Stimulated activated CD8-positive, alpha-beta memory T cell treated with anti-CD3 and anti-CD28 coated beads, Interleukin-15, amount 100 ng/mL, for 48 hours (primary cell): ENCODE measurements at regions not wholly inside any gene's neighbourhood (a gene's known extent, or its start where the extent isn't known, plus 50 kb on each side); places are given as distances from the start of the nearest gene placed in this dataset.

Experiments used
- DNase-seq, 2 donors: peaks; one replicate each; pipeline ENCODE4 v3.0.0-alpha.2; 2020; ENCODE audit warnings: low read depth in 2 of 2

DNA sequence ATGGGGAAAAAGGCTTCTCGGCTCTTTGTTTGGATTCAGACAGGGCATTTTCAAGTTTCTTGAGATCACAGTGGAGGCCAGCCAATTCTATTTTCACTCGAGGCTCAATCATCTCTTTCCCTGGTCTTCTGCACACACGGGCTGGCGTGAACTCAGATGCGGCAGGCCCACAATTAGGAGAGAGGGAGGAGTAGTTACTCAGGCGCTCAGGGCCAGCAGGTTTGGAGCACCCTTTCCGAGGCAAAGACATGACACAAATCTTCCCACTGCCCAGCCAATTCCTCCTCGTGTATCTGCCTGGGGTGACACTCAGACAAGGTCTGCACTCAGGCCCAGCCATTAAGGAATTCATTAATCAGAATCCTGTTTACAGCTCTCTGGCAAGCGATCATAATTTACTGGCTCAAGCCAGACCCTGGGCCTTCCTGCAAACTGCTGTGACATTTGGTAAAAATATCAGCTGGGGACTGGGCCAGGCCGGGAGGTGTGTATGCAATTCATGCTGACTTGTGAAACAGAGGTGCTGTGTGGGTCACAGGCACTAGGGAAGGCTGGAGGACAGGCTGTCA, 68.1 kb upstream of the TLE3 start:
- no peak for DNase-seq

DNA sequence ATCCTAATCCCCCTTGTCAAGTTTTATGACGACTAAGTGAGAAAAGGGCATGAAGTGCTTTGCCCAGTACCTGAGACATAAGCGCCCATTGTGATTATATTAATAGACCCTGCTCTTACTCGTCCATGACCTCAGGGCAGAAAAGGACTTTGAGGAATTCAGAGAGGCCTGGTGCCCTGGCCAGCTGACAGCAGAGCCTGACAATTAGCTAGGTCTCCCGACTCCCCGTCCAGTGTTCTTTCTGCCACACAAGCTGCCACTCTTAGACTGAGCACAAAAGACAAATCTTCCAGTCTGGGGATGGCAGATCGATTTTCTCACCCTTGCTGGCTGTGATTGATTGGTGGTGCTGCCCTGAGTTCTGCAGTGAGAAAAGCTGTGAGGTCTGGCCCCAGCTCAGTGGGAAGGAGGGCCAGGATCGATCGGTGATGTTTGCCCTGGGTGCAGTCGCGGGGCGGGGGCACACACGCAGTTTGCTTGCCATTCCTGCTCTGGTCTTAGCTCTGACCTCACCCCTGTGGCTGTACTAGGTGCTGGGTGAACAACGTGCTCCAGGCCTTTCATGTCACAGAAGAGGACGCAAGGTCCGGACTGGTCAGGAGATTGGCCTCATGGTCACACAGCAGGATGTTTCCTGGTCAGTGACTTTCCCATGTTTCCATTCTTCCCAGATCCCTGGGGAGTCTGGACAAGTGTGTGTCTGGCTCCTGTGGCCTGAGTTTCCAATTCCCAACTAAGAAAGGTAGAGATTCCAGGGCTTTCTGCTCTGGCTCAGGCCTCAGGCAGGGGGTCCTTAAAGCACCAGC, 67.4 kb upstream of the TLE3 start:
- no peak for DNase-seq

DNA sequence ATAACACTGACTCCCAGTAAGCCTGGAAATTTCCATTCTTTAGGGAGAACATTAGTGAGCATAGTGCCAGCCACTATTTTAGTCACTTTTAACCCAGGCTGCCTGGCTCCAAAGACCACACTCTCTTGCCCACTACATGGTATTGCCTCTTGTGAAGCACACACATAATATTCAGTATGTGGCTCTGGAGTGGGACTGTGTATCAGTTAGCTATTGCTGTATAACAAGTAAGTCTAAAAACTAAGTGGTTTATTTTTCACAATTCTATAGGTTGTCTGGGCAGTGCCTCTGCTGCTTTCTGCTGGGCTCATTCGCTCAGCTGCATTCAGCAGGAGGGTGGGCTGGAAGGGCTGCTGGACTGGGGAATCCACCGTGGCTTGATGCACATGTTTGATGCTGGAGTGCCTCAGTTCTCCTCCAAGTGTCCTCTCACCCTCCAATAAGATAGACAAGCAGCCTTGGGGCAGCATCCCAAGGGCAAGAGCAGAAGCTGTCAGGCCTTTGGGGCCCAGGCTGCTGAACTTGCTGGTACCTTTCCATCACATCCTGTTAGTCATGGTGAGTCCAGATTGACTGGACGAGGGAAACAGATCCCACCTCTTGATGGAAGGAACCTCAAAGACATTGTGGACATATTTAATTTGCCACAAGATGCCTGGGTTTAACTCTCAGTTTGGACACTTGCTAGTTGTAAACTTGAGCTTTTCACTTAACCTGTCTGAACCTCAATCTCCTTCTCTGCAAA, 66.6 kb upstream of the TLE3 start:
- no peak for DNase-seq

DNA sequence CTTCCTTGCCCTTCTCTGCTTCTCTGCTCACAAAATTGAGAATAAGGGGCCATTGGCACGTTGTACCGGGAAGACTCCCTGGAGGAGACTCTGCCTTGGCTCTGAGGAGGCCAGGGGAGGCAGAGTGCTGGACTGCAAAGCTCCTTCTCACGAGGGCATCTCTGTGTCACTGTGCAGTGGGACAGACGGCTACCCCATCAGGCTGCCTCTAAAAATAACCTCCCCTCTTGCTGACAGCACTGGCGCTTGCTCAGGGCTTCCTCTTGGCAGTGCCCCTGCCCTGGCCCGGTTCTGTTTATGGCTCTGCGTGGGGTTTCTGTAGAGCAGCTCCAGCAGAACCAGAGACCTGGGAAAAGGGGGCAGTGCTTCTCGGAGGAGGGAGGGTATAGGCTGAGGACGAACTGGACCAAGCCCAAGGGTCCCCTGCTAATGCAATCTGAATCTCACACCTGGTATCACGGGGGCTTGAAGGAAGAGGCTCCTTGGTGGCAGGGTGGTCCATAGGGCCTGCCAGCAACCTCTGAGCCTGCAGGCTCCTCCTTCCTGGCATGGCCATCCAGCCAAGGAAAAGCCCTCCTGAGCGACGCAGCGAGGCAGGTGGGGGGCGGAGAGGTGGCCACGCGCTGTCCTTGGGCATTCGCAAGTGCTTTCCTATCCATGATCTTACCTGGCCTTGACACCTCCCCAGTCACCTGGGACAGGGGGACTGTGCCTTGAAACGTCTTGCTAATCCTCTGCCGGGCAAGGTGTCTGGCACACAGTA, 63.3 kb upstream of the TLE3 start:
- DNase-seq = no peak

DNA sequence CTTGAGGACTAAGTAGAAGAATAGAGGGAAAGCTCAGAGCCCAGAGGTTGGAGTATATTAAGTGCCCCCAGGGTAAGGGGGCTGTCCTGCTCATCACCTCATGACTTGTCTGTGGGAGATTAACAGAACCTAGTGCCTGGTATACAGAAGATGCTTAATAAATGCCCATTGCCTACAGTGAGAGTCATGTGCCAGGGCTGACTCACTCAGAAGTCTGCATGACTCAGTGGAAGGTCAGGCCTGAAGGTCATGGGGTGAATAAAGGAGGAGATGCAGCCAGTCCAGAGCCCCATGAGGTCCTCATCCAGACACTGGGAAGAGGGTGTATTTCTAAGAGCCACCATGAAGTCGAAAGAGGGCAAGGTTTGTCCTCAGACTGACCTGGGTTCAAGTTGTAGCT, 62.5 kb upstream of the TLE3 start:
- DNase-seq = no peak

DNA sequence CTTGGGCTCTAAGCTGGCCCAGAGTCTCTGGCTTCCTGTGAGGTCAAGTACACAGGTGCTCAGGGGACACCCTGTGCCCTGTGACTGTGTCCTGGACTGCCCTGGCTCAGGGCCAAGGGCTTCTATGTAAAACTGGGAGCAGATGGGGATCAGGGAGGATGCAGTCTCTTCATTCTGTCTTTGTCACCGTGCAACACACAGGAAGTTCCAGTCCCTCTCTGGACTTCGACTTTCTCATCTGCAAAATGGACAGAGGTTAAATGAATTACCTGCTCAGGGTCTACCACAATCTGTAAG, 61.9 kb upstream of the TLE3 start:
- DNase-seq = no peak

DNA sequence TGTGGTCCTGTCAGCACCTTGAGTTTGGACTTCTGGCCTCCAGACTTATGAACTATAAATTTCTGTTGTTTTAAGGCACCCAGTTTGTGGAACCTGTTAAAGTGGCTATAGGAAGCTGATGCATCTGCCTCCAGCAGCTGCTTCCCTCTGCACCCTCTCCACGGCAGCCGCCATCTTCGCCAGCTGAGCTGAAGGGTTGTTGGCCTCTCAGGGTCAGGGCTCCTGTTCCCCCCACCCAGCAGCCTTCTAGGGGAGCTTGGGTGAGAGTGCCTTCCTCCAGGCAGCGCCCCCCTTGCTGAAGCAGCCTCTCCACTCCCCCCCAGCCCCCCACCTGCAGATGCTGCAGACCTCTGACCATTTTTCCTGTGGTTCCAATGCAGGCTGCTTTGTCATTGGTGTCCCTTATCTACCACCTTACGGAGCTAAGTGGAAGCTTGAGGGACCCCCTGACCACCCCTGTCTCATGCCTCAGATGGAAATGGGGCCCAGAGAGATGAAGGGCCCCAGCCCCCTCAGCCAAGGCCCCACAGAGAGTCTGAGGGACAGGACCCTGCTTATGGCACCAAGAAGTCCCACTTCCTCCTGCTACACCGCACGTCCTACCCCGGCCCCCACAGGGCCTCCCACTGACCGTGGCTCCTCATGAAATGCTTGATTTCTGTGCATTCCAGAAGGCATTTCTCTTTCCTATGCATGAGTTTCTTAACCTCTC, 61.4 kb upstream of the TLE3 start:
- no peak for DNase-seq

DNA sequence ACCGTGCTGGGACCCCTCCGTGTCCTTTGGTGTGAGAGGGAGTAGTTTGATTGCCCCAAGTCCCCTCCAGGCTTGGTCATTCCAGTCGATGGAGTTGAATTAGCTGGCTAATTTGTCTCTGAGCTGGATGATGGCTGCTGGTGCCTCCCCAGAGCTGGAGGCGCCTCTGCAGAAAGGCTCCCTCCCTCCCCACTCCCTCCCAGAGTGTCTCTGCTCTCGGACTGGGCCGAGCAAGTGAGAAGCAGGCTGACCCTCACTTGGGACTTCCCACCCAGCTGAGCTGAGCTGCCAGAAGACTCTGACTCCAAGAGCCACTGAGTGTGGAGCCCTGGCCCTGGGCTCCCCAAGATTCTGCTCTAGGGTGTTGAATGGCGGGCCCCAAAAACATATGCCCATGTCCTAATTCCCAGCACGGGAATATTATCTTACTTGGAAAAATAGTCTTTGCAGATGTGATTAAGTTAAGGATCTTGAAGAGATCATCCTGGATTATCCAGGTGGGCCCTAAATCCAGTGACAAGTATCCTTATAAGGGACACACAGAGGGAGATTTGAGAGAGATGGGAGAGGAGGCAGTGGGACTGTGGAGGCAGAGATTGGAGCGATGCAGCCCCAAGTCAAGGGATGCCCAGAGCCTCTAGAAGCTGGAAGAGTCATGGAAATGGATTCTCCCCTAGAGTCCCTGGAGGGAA, 60.7 kb upstream of the TLE3 start:
- no peak for DNase-seq

DNA sequence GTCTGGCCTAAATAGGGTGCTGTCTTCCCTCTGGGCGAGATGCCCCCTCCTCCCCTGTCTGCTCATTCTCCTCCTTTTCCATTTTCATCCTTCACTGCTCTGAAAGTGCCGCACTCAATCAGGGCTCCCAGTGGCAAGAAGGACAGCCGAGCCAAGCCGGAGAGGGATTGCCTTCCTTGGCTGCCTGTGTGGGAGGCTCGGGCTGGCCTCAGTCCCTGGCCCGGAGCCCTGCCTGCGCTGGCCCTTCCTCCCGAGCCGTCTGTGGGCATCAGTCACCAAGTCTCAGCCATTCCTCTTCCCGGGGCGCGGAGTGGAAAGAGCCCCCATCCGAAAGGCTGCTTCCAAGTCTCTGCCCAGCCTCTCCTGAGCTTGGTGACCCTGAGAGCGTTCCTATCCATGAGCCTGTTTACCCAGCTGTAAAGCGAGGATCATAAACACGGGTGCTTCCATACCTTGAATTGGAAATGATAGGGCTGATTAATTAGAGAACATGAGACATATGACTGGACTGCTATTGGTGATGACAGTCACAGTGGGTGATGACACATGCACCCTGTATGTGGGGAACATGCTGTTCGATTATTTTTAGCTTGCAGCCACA, 59.1 kb upstream of the TLE3 start:
- DNase-seq = no peak

DNA sequence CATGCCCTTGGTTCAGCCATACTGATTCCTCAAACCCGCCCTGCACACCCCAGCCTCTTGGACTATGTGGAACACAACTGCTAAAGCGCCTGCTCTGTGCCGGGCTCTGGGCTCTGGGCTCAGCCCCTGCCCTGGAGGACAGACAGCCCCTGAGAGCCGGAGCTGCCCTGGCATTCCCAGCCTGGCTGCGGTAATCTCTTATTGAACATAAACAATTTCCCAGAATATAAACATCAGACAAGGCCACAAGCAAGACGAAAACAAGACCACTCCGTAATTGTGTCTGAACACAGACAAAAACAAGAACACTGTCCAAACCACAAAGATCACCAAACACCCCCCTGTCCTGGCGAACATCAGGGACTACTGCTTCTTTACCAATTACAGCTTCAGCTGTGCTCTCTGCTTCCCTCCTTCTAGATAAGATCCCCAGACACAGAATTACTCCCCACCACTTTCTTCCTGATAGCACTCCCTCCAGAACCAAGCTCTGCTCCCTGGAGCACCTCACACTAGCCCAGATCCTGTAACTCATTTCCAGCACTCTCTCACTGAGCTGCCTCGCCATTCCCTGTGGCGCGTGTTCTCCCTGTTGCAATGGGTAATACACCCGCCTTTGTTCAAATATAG, 57.1 kb upstream of the TLE3 start:
- no peak for DNase-seq

DNA sequence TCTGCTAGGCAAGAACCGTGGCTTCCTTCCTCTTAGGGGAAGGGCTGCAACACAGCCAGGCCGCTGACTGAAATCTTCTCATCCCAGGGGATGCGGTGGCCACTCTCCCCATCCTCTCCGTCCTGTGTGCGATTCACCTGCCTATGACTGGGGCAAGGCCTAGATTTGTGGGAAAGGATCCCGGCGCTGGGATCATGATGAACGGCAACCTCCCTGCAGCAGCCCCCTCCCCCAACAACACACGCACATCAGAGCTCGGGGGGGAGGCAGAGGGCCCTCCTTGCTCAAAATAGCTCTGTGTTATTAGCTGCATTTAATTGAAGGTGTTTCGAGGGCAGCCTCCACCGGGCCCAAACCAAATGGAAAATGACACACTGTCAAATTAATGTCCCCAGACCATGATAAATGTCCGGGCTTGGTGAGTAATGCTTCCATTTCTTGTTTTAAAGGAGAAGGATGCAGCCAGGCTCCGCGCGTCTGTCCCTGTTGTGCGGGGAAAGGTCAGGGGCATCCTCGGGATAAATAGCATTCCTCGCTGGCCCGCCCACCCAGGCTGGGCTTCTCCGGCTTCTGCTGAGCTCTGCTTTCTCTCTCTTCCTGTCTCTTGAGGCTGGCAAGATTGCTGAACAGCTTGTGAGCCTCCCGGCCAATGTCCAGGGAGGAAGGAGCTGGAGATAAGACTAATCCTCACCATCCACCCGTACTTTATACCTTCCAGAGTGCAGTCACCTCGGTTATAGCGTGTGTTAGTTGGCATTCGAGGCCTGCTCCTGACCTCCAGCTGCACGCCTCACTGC, 56.4 kb upstream of the TLE3 start:
- no peak for DNase-seq

DNA sequence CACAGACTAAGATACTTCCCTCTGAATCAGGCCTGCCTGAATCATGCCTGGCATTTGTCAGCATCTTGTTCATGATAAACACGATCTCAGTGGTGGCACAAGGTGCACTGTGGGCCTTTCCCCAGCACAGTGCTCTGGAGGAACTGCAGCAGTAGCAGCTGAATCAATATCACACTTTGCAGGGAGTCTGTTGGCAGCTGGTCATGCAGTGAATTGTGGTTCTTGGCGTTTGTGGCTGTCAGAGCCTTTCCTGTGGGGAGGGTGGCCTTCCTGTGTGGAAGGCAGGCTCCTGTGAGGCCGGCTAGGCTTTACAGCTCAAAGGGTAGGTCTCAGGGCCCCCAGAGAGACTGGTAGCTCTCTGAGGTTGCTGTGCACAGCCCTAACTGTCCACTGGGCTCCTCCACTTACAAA, 54.4 kb upstream of the TLE3 start:
- DNase-seq = no peak

DNA sequence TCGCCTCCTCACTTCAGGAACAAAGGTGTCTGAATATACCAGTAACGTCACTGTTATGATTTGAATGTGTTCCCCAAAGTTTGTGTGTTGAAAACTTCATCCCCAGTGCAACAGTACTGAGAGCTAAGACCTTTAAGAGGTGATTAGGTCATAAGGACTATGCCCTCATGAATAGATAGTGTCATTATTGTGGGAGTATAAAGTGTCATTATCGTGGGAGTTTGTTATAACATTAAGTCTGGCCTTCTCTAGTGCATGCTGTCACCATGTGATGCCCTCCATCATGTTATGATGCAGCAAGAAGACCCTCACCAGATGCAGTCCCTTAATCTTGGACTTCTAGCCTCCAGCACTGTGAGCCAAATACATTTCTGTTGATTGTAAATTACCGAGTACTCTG, 53.7 kb upstream of the TLE3 start:
- DNase-seq = no peak

DNA sequence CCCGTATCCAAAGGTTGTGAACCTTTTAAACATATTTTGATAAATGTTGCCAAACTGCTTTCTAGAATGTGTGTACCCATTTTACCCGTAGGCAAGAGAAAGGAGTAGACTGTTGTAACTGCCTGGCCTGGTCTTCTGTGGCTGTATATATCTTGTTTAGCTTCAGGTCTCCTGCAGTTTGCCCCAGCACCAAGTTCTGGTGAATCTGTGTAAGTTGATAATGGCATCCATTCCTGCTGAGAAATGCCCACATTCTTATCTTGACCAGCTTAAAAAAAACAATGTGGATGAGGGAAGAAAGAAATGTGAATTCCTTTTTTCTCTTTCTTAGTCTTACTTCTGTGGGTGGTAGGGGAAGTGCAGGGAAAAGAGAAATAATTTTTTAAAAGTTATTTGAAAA, 53.3 kb upstream of the TLE3 start:
- DNase-seq = no peak

DNA sequence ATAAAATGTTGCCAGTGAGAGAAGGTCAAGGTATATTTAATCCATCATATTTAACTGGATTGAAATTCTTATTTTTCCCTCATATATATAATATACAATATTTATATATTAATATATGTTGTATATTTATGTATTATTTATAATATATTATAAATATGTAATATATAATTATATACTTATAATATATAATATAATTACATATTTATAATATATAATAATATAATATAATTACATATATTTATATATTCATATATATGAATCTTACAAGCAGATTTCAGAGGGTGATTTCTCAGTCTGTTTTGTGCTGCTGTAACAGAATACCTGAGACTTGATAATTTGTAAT, 52.7 kb upstream of the TLE3 start:
- DNase-seq = no peak

DNA sequence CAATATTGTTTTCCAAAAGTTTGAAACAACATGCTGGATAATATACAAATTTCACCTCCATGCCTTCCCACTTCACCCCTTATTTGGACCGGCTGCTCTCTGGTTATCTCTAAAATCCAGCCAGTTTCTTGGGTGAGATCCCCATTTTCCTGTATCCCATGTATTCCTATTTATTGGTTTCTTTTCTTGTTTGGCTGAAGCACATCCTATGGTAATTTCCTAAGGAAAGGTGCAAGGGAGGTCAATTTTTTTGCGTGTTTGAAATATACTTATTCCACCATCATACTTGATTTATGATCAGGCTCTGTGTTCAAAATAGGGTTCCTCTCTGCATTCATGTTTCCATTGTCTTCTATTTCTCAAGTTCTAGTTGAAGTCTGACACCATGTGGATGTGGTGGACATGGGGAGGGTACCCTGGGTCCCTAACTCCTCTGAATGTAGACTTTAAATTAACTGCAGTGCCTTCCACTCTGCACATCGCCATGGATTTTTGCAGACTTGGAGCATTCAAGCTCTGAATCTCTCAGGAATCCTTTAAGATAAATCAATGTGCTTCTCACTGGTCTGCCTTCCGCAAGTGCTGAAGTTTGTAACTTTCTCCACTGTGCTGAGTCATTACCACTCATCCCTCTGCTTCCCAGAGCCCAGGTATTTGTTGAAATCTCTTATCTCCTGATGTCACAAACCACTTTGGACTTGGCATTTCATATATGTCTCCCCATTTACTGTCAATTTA, 52.1 kb upstream of the TLE3 start:
- DNase-seq = no peak

DNA sequence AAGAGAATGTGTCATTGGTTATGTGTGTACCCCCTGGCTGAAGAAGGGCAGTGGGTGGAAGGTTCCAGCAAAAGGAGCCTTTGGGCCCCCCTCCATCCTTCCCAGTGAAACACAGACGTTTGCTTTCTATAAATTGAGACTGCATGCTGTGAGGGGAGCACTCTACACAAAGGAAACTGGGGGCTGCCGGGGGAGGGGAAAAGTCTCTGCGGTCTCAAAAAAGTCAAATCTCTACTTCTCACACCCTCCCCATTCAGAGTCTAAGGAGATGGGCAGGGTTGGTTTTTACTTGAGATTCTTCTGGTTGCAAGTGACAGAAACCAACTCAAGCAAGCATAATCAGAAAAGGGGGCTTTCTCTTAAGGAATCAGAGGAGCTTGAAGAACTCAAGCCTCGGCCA, 50.1 kb upstream of the TLE3 start:
- no peak for DNase-seq
